Progenitor cell of endocrine pancreas (in vitro differentiated cells): ENCODE measurements at regions not wholly inside any gene's neighbourhood (a gene's known extent, or its start where the extent isn't known, plus 50 kb on each side); places are given as distances from the start of the nearest gene placed in this dataset.

Experiments used
- DNase-seq: peaks from one replicate; pipeline ENCODE4 v3.0.0; 2021; ENCODE audit warnings: low spot score; ENCODE audit not compliant: unreplicated experiment
- H3K27ac Mint-ChIP-seq: 2 replicates; pipeline ENCODE4 v1.8.0; 2021; ENCODE audit warnings: mild to moderate bottlenecking, moderate library complexity, mixed read lengths
- H3K27me3 Mint-ChIP-seq: 2 replicates; pipeline ENCODE4 v1.8.0; 2021; ENCODE audit warnings: mixed read lengths
- H3K36me3 Mint-ChIP-seq: 2 replicates; pipeline ENCODE4 v1.8.0; 2022; ENCODE audit warnings: mixed read lengths; ENCODE audit not compliant: insufficient read depth
- H3K4me1 Mint-ChIP-seq: 2 replicates; pipeline ENCODE4 v1.8.0; 2021; ENCODE audit warnings: low read depth, mixed read lengths
- H3K4me3 Mint-ChIP-seq: 2 replicates; pipeline ENCODE4 v1.8.0; 2021; ENCODE audit warnings: low read depth, mild to moderate bottlenecking, moderate library complexity, mixed read lengths
- H3K9me3 Mint-ChIP-seq: 2 replicates; pipeline ENCODE4 v1.8.0; 2021; ENCODE audit warnings: low read depth, mixed read lengths
- CTCF ChIP-seq: fragments of 200-600 bp; sonication (generic); IDR thresholded peaks from one replicate; pipeline ENCODE4 v1.5.0; 2021; ENCODE audit warnings: antibody characterized with exemption, mild to moderate bottlenecking; ENCODE audit not compliant: unreplicated experiment

- H3K36me3 Mint-ChIP-seq: no peaks in the 10 kb centered on the region
- DNase-seq: no peak
- no peak overlapping the region for H3K27ac Mint-ChIP-seq
- peaks cover 1% of the 10 kb centered on the region for H3K4me1 Mint-ChIP-seq
- no peak for TF ChIP-seq CTCF
- H3K4me3 Mint-ChIP-seq: no peak overlapping the region
- H3K9me3 Mint-ChIP-seq: no peaks in the 10 kb centered on the region
- no peaks in the 10 kb centered on the region for H3K27me3 Mint-ChIP-seq
Observed at GRCh38 chr1:170803711-170804110, 131.6 kb upstream of the MROH9 start.

- Mint-ChIP-seq H3K27me3 (no peaks in the 10 kb centered on the region), H3K4me1 (peaks cover 1% of the 10 kb centered on the region), H3K9me3 (no peaks in the 10 kb centered on the region), H3K4me3 (no peak overlapping the region), H3K36me3 (no peaks in the 10 kb centered on the region), H3K27ac (no peak overlapping the region)
- TF ChIP-seq CTCF: no peak
- DNase-seq: no peak
Observed at GRCh38 chr1:170804419-170804818, 130.9 kb upstream of the MROH9 start.

GRCh38 chr1:170804879-170805278, 130.5 kb upstream of the MROH9 start:
- Mint-ChIP-seq H3K4me1 (peaks cover 1% of the 10 kb centered on the region), H3K9me3 (no peaks in the 10 kb centered on the region), H3K27me3 (no peaks in the 10 kb centered on the region), H3K27ac (no peak overlapping the region), H3K4me3 (no peak overlapping the region), H3K36me3 (no peaks in the 10 kb centered on the region)
- no peak for DNase-seq
- no peak for TF ChIP-seq CTCF

- TF ChIP-seq CTCF: no peak
- no peak overlapping the region for H3K4me3 Mint-ChIP-seq
- no peaks in the 10 kb centered on the region for H3K36me3 Mint-ChIP-seq
- peaks cover 1% of the 10 kb centered on the region for H3K4me1 Mint-ChIP-seq
- no peak for DNase-seq
- H3K9me3 Mint-ChIP-seq: peaks cover 2% of the 10 kb centered on the region
- no peak overlapping the region for H3K27ac Mint-ChIP-seq
- H3K27me3 Mint-ChIP-seq: no peaks in the 10 kb centered on the region
Observed at GRCh38 chr1:170806961-170807360, 128.4 kb upstream of the MROH9 start.

GRCh38 chr1:170807432-170807831, 127.9 kb upstream of the MROH9 start:
- peaks cover 5% of the 10 kb centered on the region for H3K9me3 Mint-ChIP-seq
- no peak overlapping the region for H3K4me3 Mint-ChIP-seq
- no peak for DNase-seq
- no peaks in the 10 kb centered on the region for H3K36me3 Mint-ChIP-seq
- H3K27ac Mint-ChIP-seq: no peak overlapping the region
- no peaks in the 10 kb centered on the region for H3K27me3 Mint-ChIP-seq
- TF ChIP-seq CTCF: no peak
- H3K4me1 Mint-ChIP-seq: peaks cover 1% of the 10 kb centered on the region
